NCI-H345 treated with DMSO at 0.1 percent for 48 hours (cell line): ENCODE measurements at regions not wholly inside any gene's neighbourhood (a gene's known extent, or its start where the extent isn't known, plus 50 kb on each side); places are given as distances from the start of the nearest gene placed in this dataset.
"Not testable (repeated sequence)": the region's sequence is repeated elsewhere in the genome, so short reads cannot be mapped to it uniquely, and the experiment has no call there.

Source experiments
- DNase-seq: peaks from one replicate; lab custom pipeline; 2025; ENCODE audit not compliant: unreplicated experiment; lab: John Stamatoyannopoulos, UW

DNA sequence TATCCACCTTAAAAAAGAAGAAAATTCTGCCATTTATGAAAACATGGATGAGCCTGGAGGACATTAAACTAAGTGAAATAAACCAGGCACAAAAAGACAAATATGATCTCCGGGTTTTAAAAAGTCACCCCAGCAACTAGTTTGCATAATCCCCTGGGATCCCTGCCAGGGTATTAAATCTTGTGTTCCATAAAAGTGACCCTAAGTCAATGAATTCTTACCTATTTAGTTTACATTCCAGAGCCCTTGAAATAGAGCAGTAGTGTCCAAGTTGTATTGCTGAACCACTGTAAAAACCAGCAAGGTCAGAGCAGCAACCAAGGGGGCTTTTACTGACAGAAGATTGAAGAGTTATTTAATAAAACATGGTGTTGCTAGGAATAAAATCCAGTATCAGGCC, 716.8 kb upstream of the BCHE start:
- DNase-seq, result no peak

GRCh38 chr3:166533740-166534139, 696.5 kb upstream of the BCHE start:
- no peak for DNase-seq

- no peak for DNase-seq
Measured at GRCh38 chr3:166531730-166532129, 694.5 kb upstream of the BCHE start.

- no peak for DNase-seq
Measured at GRCh38 chr3:166527325-166527724, 690.1 kb upstream of the BCHE start.

GRCh38 chr3:166526881-166527280, 689.7 kb upstream of the BCHE start:
- no peak for DNase-seq

GRCh38 chr3:166522017-166522416, 684.8 kb upstream of the BCHE start:
- no peak for DNase-seq

GRCh38 chr3:166519443-166519842, 682.2 kb upstream of the BCHE start:
- DNase-seq, result no peak

DNA sequence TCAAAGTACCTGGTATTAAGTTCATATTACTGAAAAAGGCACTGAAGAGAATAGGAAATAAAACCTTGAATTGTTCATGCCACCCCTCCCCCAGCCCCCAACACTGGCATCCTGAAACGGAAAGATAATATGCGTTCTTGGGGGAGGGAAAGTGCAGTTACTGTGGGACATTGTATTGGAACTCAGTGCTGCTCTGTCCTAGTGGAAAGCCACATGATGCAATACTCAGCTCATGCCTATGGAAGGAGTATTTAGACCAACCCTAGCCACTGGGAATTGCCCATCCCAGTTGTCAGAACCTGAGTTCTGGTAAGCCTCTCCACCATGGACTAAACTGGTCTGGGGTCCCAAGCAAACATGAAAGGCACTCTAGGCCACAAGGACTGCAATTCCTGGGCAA, 680.8 kb upstream of the BCHE start:
- DNase-seq, result no peak

DNA sequence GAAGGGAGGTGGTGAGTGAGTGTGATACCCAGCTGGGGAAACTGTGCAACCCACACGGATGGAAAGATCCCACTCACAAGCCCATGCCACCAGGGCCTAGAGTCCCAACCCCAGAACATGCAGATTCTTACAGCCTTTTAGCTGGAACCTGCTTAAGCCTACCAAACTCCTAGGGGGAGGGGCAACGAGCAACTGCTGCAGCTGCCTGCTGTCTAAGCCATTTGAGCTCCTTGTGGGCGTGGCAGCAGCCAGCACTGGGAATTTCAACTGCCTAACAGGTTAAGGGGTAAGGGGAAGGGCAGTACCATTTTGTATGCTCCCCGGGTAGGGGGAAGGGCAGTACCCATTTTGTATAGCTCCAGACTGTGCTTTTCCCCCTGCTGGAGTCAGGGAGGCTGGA, 673.2 kb upstream of the BCHE start:
- no peak for DNase-seq

DNA sequence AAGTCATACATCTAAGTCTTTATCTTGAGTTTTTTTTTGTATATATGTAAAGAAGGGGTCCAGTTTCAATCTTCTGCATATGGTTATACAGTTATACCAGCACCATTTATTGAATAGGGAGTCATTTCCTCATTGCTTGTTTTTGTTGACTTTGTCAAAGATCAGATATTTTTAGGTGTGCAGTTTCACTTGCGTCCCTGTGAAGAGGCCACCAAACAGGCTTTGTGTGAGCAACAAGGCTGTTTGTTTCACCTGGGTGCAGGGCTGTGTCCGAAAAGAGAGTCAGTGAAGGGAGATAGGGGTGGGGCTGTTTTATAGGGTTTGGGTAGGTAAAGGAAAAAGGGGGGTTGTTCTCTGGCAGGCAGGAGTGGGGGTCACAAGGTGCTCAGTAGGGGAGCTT, 663.2 kb upstream of the BCHE start:
- not testable (repeated sequence) for DNase-seq

DNA sequence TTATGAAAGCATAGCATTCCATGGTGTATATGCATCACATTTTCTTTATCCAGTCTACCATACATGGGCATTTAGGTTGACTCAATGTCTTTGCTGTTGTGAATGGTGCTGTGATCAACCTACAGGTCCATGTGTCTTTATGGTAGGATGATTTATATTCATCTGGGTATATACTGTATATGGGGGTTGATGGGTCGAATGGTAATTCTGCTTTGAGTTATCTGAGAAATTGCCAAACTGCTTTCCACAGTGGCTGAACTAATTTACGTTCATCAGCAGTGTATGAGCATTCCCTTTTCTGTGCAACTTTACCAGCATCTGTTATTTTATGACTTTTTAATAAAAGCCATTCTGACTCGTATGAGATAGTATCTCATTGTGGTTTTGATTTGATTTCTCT, 662.4 kb upstream of the BCHE start:
- DNase-seq, result no peak

GRCh38 chr3:166498446-166498845, 661.2 kb upstream of the BCHE start:
- DNase-seq, result no peak

- DNase-seq, result no peak
Measured at GRCh38 chr3:166489826-166490225, 652.6 kb upstream of the BCHE start.

- no peak for DNase-seq
Measured at GRCh38 chr3:166488977-166489672, 651.9 kb upstream of the BCHE start.

- no peak for DNase-seq
Measured at GRCh38 chr3:166484470-166484869, 647.2 kb upstream of the BCHE start.

DNA sequence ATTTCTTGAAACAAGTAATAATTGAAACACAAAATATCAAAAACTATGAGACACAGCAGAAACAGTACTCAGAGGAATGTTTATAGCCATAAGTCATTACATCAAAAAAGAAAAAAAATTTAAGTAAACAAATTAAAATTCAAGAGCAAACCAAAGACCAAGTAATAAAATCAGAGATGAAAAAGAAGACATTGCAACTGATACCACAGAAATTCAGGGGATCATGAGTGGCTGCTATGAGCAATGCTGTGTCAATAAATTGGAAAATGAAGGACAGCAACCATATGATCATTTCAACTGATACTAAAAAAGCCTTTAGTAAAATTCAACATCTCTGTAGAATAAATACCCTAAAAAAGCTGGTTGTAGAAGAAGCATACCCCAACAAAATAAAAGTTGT, 644.1 kb upstream of the BCHE start:
- no peak for DNase-seq

- DNase-seq, result no peak
Measured at GRCh38 chr3:166478356-166478755, 641.1 kb upstream of the BCHE start.

DNA sequence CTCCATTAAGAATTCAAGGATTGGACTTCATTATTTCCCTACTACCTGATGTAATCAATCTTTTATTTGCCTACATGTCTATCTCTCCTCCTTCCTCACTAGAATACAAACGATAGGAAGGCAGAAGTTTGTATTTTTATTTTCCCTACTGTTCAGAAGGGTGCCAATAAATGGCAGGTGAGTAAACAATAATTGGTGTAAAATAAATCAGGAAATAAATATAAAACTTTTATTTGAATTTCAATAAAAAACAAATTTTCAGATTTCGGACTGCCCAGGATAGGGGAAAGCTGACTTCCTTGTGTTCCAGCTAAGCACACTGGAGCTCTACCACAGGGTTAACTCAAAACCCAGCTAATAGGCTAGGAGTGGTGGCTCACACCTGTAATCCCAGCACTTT, 636.3 kb upstream of the BCHE start:
- no peak for DNase-seq

- no peak for DNase-seq
Measured at GRCh38 chr3:166472015-166472414, 634.8 kb upstream of the BCHE start.

GRCh38 chr3:166471074-166471767, 634.0 kb upstream of the BCHE start:
- DNase-seq, result no peak

DNA sequence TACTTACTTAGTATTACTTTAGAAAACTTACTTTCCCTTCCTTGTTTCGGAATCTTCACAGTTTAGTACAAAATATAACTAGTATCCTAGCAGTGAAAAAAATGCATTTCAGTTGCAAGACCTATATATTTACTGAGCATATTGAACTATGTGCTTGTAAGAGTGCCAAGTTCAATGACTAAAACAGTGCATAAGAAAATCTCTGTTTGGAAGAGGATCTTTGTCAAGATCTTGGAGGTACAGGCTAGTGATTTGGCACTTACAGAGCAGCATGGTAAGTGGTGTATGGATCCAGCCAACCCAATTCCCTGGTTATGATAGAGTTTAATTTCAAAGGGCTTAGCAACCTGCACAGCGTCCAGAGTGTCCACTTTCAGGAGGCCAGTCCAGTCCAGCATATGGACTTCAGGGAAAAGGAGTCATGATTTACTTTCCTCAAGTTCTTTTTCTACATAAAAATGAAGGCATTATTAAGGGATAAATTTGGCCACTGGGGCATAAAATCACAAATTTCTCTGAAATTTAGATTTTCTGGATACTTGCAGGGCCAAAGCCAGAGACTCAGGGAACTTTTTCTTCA, 625.8 kb upstream of the BCHE start:
- no peak for DNase-seq

- no peak for DNase-seq
Measured at GRCh38 chr3:166461626-166462025, 624.4 kb upstream of the BCHE start.

- no peak for DNase-seq
Measured at GRCh38 chr3:166457382-166457781, 620.2 kb upstream of the BCHE start.
